Activated CD8-positive, alpha-beta memory T cell treated with anti-CD3 and anti-CD28 coated beads for 24 hours (primary cell): ENCODE measurements at regions not wholly inside any gene's neighbourhood (a gene's known extent, or its start where the extent isn't known, plus 50 kb on each side); places are given as distances from the start of the nearest gene placed in this dataset.

Experiments used
- DNase-seq: peaks from one replicate; pipeline ENCODE4 v3.0.0-alpha.2; 2020

DNA sequence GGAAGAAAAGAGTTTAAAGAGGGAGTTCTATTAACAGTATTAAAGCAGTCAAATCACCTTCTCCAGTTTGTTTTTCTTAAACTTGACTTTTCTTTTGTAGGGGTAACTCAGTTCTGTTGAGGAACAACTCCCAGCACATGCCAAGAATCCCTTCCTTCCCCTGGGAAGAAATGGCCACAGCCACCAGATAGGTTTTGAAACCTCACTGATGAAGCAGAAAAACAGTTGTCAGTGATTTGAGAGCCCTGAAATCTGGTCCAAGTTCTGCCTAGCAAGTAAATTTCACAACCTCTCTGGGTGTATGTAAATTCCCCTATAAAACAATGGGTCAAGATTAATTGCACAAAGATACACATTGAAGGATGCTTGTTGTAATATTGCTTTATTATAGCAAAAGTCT lies 167.1 kb downstream of the DHX15 start:
- DNase-seq = no peak

DNA sequence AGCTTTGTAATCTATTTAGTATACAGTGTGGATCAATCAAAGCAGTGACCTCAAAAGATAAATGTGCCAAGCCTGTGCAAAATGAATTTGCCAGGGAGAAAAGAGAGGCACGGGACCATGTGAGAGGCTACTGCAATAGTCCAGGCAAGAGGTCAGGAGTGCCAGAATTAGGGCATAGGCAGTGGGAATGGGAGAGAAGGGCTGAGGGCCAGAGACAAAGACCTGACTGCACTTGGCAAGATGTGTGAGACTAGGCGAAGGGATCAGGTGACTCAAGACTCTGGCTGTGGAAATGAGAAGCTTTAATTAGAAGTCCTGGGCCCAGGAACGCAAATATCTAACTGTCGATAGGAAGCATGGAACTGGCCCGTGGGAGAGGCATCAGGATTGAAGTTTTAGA lies 168.1 kb downstream of the DHX15 start:
- no peak for DNase-seq

DNA sequence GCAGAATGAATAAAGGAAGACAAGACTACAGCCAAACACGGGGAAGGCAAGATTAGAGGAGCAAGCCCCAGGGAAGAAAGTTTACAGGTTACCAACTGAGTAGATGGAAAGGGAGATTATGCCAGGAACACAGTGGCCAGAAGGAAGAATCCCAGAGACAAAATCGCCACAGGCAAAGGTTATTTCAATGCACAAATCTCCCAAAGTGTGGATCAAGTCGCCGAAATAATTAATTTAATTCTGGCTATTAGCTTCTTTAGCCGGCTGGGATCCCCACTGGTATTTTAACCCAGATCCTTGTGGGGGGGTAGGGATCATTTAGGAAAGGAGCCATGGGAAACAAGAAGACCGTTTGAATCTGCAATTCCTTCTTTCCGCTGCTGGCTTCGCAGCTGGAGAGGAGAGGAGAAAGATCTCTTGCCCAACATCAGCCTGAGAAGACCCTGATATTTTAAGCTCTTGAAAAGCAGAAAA lies 171.0 kb downstream of the DHX15 start:
- DNase-seq = no peak

DNA sequence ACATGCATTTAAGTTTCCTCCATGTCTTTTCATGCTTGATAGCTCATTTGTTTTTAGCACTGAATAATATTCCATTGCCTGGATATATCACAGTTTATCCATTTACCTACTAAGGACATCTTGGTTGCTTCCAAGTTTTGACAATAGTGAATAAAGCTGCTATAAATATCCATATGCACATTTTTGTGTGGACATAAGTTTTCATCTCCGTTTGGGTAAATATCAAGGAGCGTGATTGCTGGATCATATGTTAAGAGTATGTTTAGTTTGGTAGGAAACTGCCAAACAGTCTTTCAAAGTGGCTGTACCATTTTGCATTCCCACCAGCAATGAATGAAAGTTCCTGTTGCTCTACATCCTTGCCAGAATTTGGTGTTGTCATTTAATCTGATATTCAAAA lies 172.5 kb downstream of the DHX15 start:
- no peak for DNase-seq

DNA sequence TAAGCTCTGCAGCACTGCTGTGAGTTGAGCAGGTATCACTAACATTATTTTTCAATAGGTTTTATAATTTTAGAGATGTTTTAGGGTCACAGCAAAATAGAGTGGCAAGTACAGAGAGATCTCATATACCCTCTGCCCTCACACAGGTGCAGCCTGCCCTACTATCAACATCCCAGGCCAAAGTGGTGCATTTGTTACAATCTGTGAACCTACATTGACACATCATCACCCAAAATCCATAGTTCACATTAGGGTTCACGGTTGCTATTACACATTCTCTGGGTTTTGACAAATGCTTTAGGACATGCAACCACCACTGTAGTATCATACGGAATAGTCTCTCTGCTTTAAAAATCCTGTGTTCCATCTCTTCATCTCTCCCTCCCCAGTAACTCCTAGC lies 173.1 kb downstream of the DHX15 start:
- DNase-seq = no peak

DNA sequence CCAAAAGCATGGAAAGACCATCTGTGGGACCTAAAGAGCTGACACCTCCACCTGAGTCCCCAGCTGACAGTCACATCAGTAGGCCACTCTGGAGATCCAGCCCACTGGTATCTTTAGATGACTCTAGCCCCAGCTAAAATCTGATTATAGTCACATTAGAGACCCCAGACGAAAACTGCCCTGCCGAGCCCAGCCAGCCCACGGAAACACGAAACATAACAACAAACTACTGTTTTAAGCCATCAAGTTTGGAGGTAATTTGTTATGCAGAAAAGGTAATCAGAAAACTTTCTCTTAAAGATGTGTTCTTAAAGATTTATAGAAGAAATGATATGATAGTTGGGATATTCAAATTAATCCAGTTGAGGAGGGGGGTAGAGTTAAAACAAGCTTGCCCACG lies 175.7 kb downstream of the DHX15 start:
- DNase-seq = no peak

DNA sequence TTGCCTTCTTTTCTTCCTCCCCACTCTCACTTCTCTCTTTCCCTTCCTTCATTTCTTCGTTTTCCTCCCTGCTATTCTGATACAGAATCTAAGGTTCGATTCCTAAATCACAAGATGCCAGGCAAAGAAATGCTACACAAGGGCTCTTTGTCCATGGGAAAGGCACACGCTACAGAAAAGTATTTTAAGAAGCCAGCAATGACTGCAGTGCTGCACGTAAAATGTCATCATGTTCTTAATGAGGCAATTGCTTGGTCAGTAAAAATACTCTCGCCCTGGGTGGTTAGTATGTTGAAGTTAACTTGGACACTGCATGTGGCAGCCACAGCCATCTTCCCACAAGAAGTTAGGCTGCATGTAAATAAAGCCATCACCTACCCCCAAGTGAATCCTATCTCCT lies 178.4 kb downstream of the DHX15 start:
- DNase-seq = no peak

DNA sequence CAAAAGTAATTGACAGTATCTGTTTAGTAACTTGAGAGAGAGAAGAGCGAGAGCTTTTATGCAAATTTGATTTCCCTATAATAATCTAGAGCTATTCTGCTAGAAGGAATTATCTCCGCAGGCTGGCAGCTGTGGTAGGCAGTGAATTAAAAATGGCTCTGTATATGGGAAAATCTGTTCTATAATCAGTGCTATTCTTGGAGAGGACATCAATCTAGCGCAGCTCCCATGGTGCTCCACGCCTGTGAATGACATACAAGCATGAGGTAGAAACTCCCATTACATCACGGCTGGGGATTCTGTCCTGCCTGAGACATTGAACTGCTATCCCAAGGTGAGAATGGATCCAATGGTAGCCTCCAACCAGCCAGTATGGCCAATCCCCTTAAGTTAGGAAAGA lies 179.0 kb downstream of the DHX15 start:
- no peak for DNase-seq

DNA sequence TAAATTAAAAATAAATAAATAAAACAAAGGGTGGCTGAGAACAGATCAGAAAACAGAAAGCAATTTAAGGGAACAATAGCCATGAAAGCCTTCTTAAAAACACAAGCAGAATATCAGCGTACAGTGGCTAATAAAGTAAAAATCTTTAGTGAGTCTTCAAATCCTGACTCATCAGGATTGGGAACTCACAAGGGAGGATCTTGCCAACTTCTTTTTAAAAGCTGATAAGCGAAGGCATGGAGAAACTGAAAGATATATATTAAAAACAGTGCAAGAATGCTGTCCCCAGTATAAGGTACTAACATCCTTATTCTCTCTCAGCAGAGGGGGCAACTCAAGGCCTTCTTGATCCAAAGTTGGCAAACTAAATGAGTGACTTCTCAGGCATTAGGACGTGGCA lies 180.1 kb downstream of the DHX15 start:
- DNase-seq = no peak

DNA sequence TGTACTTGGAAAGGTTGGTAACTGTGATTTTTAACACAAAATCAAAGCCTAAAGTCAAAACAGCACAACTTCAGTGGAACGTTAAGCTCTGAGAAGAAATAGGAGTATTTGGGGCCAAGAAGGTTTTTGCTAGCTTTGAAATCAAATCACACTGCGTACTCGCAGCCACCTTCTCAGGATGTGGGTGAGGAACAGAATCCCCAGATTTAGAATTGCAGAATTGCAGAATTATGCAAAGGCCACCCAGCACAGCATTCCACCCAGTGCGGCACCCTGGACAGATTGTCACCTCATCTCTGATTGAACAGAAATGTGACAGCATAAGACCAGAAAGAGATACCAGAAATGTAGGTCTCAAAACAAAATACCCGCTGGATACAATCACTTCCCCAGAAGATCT lies 181.1 kb downstream of the DHX15 start:
- no peak for DNase-seq

DNA sequence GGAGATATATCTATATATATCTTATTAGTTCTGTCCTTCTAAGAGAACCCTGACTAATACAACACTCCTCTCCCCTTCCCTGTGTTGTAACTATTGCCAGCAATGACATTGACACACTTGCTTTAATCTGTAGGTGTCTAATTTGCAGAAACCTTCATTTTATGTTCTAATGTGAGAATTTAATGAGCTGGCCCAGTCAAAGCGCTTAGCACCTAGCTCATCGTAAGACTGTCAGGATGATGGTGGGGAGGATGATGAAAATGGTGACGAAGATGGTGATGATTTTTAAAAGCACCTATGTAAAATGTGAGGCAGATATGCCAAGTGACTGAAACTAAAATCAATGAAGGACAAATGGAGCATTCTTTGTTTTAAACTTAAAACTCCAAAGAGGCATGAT lies 183.8 kb downstream of the DHX15 start:
- no peak for DNase-seq

DNA sequence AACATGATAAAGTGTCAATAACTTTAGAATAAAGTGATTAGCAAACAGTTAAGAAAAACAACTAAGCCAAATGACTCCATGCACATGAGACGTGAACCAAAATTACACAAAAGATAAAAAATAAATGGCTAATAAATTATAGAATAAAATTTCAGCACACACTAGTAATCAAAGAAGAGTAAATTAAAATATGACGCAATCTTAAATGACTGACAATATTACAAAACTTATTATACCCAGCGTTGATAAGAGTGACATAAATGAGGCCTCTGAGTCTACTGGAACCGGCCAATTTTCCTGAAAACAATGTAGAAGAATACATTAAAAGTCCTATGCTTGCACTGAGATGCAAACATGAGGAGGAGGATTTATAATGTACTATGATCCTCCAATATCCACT lies 187.4 kb downstream of the DHX15 start:
- no peak for DNase-seq

DNA sequence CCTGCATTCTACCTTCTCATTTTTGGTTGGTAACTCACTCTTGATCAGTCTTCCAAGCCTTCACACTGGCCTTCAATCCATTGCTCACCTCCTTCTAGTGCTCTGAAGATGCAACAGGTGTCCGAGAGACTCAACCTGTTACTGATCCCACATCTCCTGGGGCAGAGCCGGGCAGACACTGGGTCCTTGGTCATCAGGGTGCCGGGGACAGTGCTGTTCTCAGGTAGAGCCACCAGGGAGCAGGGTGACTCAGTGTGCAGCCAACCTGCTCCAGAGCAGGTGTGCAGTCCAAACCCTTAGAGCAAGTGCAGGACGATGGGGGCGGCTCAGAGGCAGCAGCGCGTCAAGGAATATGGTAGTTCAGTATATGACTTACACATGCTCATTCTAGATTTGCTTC lies 188.4 kb downstream of the DHX15 start:
- DNase-seq = no peak

DNA sequence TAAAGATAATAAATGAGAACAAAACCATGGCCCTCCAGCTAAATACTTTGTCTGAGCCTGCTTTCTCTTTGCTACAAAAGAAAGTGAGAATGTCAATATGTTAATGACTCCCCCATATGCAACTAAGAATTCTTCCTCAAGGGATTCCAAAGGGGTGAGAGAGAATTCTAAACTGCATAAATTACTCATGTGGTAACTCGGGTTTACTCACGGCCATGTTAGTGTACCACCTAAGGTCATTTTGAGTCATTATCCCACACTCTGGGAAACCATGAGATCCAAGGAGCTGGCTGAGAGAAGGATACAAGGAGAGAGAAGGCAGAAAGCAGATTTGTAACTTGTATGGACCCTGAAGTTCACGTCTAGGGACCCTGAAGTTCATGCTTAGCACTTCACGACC lies 190.3 kb downstream of the DHX15 start:
- DNase-seq = no peak

DNA sequence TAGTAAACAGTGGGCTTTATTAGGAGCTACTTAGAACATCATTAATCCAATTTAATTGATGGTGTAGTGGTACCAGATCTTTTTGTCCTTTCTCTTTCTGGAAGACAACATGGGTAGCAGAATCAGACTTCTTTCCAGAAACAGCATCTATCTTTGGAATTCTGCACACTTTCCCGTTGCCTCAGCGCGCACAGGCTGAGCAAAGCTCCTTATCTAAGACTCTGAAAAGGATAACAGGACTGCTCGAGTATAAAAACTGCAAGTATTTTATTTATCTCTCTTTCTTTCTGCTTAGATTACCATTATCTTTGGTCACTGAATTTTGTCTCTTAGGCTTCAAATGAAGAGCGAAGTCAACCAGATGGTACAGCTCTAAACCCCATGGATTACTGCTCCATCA lies 191.7 kb downstream of the DHX15 start:
- no peak for DNase-seq

DNA sequence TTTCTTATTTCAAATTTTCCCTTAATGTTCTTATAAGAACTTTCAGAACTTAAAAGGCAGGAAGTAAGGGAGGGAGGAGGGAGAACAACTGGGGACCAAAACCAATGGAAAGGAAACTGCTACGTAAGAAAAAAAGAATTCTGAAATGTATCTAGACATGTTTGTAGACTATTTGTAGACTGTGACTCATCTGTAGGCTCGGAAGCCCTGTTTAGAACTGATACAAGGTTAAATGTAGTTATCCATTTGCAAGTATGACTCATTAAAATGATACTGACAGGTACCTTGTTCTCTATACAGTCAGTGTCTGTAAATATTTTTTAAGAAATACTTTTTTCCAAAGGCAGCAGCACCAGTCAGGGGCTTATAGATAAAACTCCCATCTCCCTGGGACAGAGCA lies 202.0 kb downstream of the DHX15 start:
- no peak for DNase-seq

DNA sequence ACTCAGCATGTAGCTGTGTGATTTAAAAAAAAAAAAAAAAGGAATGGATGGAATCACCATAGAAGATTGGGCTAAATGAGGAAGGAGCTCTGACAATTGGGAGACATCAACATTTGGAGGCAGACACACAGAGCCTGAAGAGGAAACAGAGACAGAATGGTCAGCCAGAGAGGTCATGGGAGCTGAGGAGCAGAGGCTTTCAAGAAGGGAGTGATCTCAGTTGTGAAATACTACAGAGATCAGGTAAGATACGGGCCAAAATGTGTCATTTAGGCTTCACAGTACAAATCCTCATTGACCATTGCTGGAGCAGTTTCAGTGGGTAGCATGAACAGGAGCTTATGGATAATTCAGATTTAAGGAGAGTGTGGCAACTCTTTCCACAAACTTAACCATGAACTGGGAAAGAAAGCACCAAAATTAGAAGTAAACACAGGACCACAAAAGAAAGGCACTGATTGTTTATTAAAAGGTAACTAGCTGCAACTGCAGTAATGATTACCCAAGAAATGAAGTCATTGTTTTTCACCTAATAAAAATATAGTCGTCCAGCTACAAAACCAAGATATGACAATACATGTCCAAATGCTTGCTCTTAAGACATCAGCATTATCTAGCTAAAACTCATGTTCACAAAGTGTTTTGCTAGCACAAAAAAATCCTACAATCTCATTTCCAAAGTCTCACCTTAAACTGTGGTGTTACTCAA lies 203.2 kb downstream of the DHX15 start:
- DNase-seq = no peak

DNA sequence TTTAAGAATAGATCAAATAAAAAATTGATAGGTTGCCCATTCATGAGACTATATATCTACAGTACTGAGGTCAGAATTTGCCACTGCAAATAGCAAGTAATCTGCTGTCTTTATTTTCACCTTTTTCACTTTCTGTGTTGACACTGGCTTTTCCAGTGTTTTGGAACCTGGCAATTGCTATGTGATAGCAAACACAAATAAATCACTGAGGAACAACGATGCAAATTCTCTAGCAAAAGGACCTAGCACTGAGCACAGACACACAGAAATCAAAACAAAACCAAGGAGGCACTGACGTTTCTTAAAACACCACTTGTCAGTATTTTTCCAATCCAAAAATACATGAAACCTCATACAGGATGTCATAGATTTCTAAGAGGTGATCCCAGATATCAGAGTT lies 210.7 kb downstream of the DHX15 start:
- no peak for DNase-seq

DNA sequence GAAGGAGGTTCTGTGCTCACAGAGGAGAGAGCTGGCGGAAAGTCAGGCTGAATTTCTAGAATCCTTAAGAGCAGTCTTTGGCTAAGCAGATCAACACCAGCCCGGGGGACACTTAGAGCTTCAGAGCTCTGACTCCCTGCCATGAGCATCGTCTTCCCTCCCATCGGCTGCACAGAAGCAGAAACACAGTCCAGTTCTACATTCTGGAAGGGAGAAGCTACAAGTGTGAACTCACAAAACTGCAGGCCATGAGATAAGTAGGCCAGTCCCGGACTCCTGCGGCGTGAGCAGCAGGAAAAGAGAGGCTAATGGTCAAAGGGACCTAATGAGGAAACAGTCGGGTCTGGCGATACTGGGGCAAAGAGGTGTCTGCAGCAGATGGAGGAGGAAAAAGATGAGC lies 211.5 kb downstream of the DHX15 start:
- DNase-seq = no peak

DNA sequence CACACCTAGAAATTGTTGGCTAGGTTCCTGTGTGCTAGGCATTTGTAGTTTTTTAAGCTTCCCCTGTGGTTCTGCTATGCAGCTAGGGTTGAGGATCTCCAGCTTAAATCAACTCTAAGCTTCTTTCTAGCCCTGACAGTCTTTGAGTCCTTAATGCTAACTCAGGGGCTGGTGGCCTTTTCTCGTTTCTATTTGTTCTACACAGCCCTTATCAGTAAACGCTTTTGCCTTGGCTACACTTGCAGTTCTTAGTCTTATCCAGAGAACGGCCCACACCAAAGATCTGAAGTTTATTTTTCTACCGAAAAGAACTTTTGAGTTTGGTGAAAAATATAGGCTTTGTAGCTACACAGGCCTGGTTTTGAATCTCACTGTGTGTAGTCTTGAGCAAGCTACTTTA lies 212.0 kb downstream of the DHX15 start:
- DNase-seq = no peak

DNA sequence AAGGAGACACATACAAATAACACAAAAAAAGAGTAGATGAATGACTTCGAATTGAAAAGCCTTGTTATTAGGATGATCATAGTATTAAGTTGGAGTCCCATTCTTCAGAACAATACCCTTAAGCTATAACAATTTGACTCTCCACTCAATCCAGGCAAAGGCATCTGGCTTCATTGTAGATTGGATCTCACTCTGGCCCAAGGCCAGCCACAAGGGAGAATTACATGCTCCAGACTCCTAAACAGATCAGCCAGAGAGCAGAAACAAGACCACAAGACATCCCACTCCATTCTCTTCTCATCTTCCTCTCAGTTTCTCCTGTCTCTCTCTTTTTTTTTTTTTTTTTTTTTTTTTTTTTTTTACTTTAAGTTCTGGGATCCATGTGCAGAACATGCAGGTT lies 213.9 kb downstream of the DHX15 start:
- DNase-seq = no peak

DNA sequence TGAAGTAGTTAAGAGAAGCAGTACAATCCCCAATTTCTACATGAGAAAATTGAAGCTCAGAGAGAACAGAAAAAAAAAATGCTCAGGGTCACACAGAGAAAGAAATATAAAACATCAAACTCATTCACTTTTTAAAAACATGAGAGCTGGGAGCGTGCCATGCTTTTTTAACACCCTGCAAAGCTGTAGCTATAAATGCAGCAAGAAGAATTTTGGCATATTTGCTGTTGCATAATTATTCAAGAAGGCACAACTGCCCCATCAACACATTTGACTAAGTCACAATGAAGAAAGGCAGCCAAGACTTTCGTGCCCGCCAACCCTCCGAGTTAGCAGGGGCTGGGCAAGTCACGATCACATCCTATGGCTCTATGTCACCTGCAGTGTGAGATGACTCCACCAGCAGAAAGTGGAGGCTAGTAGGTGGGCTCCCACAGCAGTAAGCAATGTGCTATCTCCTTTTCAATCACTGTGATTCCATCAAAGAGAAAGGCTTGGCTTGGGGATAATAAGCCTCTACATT lies 214.8 kb downstream of the DHX15 start:
- no peak for DNase-seq

DNA sequence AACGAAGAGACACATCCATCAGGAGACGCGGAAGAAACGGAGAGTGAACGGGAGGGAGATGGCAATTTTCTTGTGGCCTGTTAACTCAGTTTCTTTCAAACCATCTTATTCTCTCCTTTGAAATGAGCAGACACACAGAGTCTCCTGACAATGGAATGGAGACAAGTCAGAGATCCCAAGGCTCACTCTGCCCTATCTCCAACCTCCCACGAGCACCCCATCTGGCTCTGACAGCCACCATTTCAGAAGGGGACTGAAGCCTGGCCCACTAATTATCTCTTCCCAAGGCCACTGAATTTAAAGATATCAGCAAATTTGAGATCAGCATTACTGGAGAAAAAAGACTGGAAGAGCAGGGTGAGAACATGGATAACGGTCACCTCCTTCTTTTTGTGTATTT lies 215.6 kb downstream of the DHX15 start:
- DNase-seq = no peak

DNA sequence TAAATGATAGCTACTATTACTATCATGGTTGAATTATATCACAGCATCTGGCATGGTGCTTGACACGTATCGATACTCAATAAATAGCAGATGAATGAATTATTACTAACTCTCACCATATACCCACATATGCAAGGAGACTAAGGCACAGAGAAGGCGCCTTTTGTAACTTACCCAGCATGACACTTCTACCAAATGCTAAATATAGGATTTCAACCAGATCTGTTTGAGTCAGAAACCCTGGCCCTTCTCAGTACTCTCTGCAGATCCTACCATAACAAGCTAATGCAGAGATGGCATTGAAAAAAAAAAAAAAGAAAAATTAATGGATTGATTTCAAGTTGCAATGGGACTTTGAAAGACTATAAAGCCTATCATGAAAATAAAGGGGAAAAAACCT lies 219.5 kb downstream of the DHX15 start:
- DNase-seq = no peak

DNA sequence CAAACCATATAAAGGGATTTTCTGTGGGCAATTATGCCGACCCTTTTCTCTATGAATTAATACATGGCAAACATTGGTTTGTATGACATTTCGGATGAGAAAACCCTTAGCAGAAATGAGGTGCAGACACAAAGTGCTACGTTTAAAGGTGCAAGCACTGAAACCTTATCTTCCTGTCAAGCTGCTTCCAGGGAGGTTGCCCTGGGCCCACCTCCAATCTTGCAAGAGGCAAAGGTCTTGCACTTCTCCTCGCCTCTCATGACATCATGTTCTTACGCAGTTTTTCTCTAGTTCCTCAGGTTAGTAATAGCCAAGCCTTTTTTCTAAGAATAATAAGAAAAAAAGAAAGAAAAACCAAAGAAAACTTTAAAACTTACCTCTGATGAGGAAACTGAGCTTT lies 220.1 kb downstream of the DHX15 start:
- DNase-seq = no peak
